ENCODE measurements at regions not wholly inside any gene's neighbourhood (a gene's known extent, or its start where the extent isn't known, plus 50 kb on each side); places are given as distances from the start of the nearest gene placed in this dataset.

GRCh38 chr18:60277855-60278480, 94.6 kb downstream of the MC4R start:
- H3K4me3 ChIP-seq = no peak overlapping the region
- H3K36me3 ChIP-seq = no peaks in the 10 kb centered on the region
- no peaks in the 10 kb centered on the region for H3K4me1 ChIP-seq (ENCODE audit: control insufficient read depth in 1 of 2, low read depth in 2 of 2)
- H3K27me3 ChIP-seq (replicated peaks; ENCODE audit: insufficient read depth) = no peaks in the 10 kb centered on the region
- H3K27ac ChIP-seq = no peak overlapping the region
- no peaks in the 10 kb centered on the region for H3K9me3 ChIP-seq
- ATAC-seq (ENCODE audit: insufficient number of reproducible peaks, low FRiP score, low read depth) (no peak), DNase-seq (ENCODE audit: low spot score) (no peak)
- TF ChIP-seq CTCF (IDR thresholded peaks at IDR 0.05) = no peak

GRCh38 chr18:60267391-60268058, 105.0 kb downstream of the MC4R start:
- Histone ChIP-seq H3K9me3 (no peaks in the 10 kb centered on the region), H3K36me3 (no peaks in the 10 kb centered on the region), H3K27ac (no peak overlapping the region), H3K4me1 (ENCODE audit: control insufficient read depth in 1 of 2, low read depth in 2 of 2) (no peaks in the 10 kb centered on the region), H3K4me3 (no peak overlapping the region), H3K27me3 (replicated peaks; ENCODE audit: insufficient read depth) (no peaks in the 10 kb centered on the region)
- no peak for TF ChIP-seq CTCF (IDR thresholded peaks at IDR 0.05)
- DNase-seq (ENCODE audit: low spot score) (no peak), ATAC-seq (ENCODE audit: insufficient number of reproducible peaks, low FRiP score, low read depth) (no peak)

DNA sequence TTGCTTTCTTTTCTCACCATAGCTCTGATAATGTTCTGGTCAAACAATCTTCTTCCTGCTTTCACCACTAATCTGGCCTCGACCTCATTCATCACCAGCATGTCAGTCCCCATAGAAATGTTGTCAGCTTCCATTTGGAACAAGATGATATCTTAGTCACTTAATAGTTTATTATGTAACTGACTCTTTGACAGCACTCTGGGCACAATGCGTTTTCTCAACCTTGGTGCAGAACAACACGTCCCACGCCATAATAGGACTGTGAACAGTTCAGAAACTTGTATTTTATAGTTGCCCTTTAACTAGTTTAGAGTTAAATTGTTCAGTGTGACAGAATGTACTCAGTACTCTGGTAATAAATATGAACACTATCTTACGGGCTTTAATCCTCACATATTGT, 106.0 kb downstream of the MC4R start:
- no peaks in the 10 kb centered on the region for H3K36me3 ChIP-seq
- TF ChIP-seq CTCF (IDR thresholded peaks at IDR 0.05) = no peak
- H3K9me3 ChIP-seq = no peaks in the 10 kb centered on the region
- ATAC-seq (ENCODE audit: insufficient number of reproducible peaks, low FRiP score, low read depth) (no peak), DNase-seq (ENCODE audit: low spot score) (no peak)
- H3K4me1 ChIP-seq (ENCODE audit: control insufficient read depth in 1 of 2, low read depth in 2 of 2) = no peaks in the 10 kb centered on the region
- no peaks in the 10 kb centered on the region for H3K27me3 ChIP-seq (replicated peaks; ENCODE audit: insufficient read depth)
- H3K27ac ChIP-seq = no peak overlapping the region
- H3K4me3 ChIP-seq = no peak overlapping the region

DNA sequence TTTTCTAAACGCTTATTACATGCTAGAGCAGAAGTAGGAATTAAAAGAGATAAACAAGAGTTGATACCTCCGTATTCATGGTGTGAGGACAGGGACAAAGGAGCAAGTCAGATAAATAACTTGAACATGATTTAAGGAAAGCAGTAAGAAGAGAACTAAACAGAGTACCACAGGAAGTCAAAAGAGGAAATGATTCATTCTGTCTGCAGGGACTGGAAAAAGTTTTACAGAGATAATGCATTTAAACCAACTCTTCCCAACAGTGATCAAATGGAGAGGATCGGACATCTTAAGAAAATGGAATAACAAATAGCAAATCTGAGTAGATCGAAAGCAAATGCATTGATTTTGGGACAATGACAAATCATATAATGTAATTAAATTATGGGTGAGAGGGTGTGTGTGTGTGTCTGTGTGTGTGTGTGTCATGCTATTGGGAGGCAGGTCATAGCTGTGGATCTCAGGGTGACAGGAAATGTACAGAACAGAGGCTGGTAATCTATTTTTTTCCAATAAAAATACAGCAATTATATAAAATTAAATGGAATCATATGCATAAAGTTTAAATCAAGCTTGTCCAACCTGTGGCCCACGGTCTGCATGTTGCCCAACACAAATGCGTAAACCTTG, 113.4 kb downstream of the MC4R start:
- no peaks in the 10 kb centered on the region for H3K4me1 ChIP-seq (ENCODE audit: control insufficient read depth in 1 of 2, low read depth in 2 of 2)
- H3K9me3 ChIP-seq = no peaks in the 10 kb centered on the region
- no peak for TF ChIP-seq CTCF (IDR thresholded peaks at IDR 0.05)
- H3K27ac ChIP-seq = no peak overlapping the region
- H3K36me3 ChIP-seq = no peaks in the 10 kb centered on the region
- DNase-seq (ENCODE audit: low spot score) (no peak), ATAC-seq (ENCODE audit: insufficient number of reproducible peaks, low FRiP score, low read depth) (no peak)
- no peaks in the 10 kb centered on the region for H3K27me3 ChIP-seq (replicated peaks; ENCODE audit: insufficient read depth)
- H3K4me3 ChIP-seq = no peak overlapping the region

GRCh38 chr18:60249388-60249787, 123.2 kb downstream of the MC4R start:
- H3K36me3 ChIP-seq = no peaks in the 10 kb centered on the region
- no peak for TF ChIP-seq CTCF (IDR thresholded peaks at IDR 0.05)
- no peak overlapping the region for H3K27ac ChIP-seq
- DNase-seq (ENCODE audit: low spot score) = no peak
- no peaks in the 10 kb centered on the region for H3K4me1 ChIP-seq (ENCODE audit: control insufficient read depth in 1 of 2, low read depth in 2 of 2)
- H3K9me3 ChIP-seq = no peaks in the 10 kb centered on the region
- H3K4me3 ChIP-seq = no peak overlapping the region
- H3K27me3 ChIP-seq (replicated peaks; ENCODE audit: insufficient read depth) = no peaks in the 10 kb centered on the region
- ATAC-seq (ENCODE audit: insufficient number of reproducible peaks, low FRiP score, low read depth) = no peak
